SK-N-SH treated with all-trans-retinoic acid at 6 μM for 48 hours (cell line): ENCODE measurements at regions not wholly inside any gene's neighbourhood (a gene's known extent, or its start where the extent isn't known, plus 50 kb on each side); places are given as distances from the start of the nearest gene placed in this dataset.

Experiments used
- CREB5 ChIP-seq: fragments of 250-450 bp; sonication (Bioruptor Pico); IDR thresholded peaks from 2 replicates; pipeline ENCODE4 v1.5.1; 2020; ENCODE audit warnings: low read depth, mild to moderate bottlenecking, moderate library complexity
- ZFP30 ChIP-seq: fragments of 450-650 bp; formaldehyde crosslinking; IDR thresholded peaks from 2 replicates; pipeline ENCODE4 v1.5.0; 2022; ENCODE audit warnings: mild to moderate bottlenecking, moderate library complexity

GRCh38 chr5:4661326-4661725 is 478.8 kb upstream of the ADAMTS16 start:
- TF ChIP-seq ZFP30 (CRISPR knock-in tag): no peak
- no peak for TF ChIP-seq CREB5 (CRISPR knock-in tag)
